K562 (cell line): ENCODE measurements at regions not wholly inside any gene's neighbourhood (a gene's known extent, or its start where the extent isn't known, plus 50 kb on each side); places are given as distances from the start of the nearest gene placed in this dataset.

Experiments used
- ATAC-seq: fragments of 200-7000 bp; cut with Tn5 transposase; 3 replicates; pipeline ENCODE4 v1.9.1; 2020; ENCODE audit warnings: moderate library complexity
- BruUV-seq: library from RNA; stranded (reverse); fragments of 400-500 nt; replicated peaks from 2 replicates; lab custom pipeline; 2021; lab: Mats Ljungman, UMichigan
- CTCF ChIA-PET: fragments of 300-600 bp; formaldehyde crosslinking; extraction: SDS; loops from one replicate; lab custom pipeline; 2021; ENCODE audit warnings: low intra/inter-chr PET ratio; lab: Yijun Ruan, JAX
- POLR2A ChIA-PET: fragments of 300-600, 350-650 bp; sonication (Branson Sonifier 250); formaldehyde crosslinking; extraction: SDS; loops from one replicate; lab custom pipeline; 2021; ENCODE audit warnings: antibody characterized with exemption, inconsistent platforms; lab: Yijun Ruan, JAX
- DNase-seq, 4 experiments: peaks; one replicate each; pipeline versions ENCODE4 v3.0.0 to v3.0.0-alpha.2; 2011 to 2018; ENCODE audit warnings: low spot score in 3 of 4, mixed read lengths in 3 of 4; ENCODE audit errors: extremely low read depth in 1 of 4
- FAIRE-seq: peaks from 2 replicates; lab custom pipeline; 2011; peaks lifted over from hg19 to GRCh38; lab: Jason Lieb, UNC
- H2AFZ ChIP-seq: 2 replicates; pipeline ENCODE4 v1.6.0; 2011; ENCODE audit warnings: low read depth, low read length, control low read depth, inconsistent platforms
- H3K27ac ChIP-seq: fragments of 200-600 bp; 3 replicates; pipeline ENCODE4 v1.8.0; 2011; ENCODE audit warnings: low read depth, mild to moderate bottlenecking, control low read depth, inconsistent platforms, low read length, moderate library complexity, mixed read lengths; ENCODE audit errors: extremely low read depth
- H3K27me3 ChIP-seq, 2 experiments: fragments of 300-600 bp in 1 of 2; 2 replicates in 1 of 2; 3 replicates in 1 of 2; pipeline versions ENCODE4 v1.6.0 to v1.8.0; 2011; ENCODE audit warnings: inconsistent platforms in 2 of 2, low read length in 2 of 2, mild to moderate bottlenecking in 1 of 2, mixed read lengths in 1 of 2, moderate library complexity in 1 of 2; ENCODE audit not compliant: control insufficient read depth in 2 of 2, insufficient read depth in 2 of 2
- H3K36me3 ChIP-seq: fragments of 300-600 bp; 3 replicates; pipeline ENCODE4 v1.8.0; 2011; ENCODE audit warnings: mild to moderate bottlenecking, low read length, inconsistent platforms; ENCODE audit not compliant: control insufficient read depth, insufficient read depth
- H3K4me1 ChIP-seq, 2 experiments: fragments of 200-600 bp in 1 of 2; replicated peaks in 1 of 2; 2 replicates in 1 of 2; 3 replicates in 1 of 2; pipeline versions ENCODE4 v1.5.1 to v1.8.0; 2011; ENCODE audit warnings: inconsistent platforms in 2 of 2, low read length in 2 of 2, mild to moderate bottlenecking in 1 of 2, mixed read lengths in 1 of 2, moderate library complexity in 1 of 2; ENCODE audit not compliant: control insufficient read depth in 2 of 2, insufficient read depth in 2 of 2
- H3K4me2 ChIP-seq: 2 replicates; pipeline ENCODE4 v1.6.1; 2011; ENCODE audit warnings: low read length, control low read depth, inconsistent platforms, mixed read lengths; ENCODE audit not compliant: insufficient read depth
- H3K4me3 ChIP-seq: fragments of 200-600 bp; sonication (generic), shearing (Covaris generic); 2 replicates; pipeline ENCODE4 v1.5.1; 2016; ENCODE audit warnings: control low read depth, inconsistent platforms
- H3K79me2 ChIP-seq: fragments of 200-600 bp; 3 replicates; pipeline ENCODE4 v1.8.0; 2011; ENCODE audit warnings: low read length, inconsistent platforms; ENCODE audit not compliant: control insufficient read depth, insufficient read depth
- H3K9ac ChIP-seq, 2 experiments: 2 replicates each; pipeline versions ENCODE4 v1.6.0 to v1.6.1; 2011; ENCODE audit warnings: low read depth in 2 of 2, low read length in 2 of 2, control low read depth in 1 of 2, inconsistent platforms in 1 of 2, mild to moderate bottlenecking in 1 of 2, mixed read lengths in 1 of 2; ENCODE audit not compliant: insufficient read depth in 1 of 2
- H3K9me1 ChIP-seq: one replicate; pipeline ENCODE4 v1.6.0; 2011; ENCODE audit warnings: inconsistent platforms, mild to moderate bottlenecking, low read length, moderate library complexity; ENCODE audit not compliant: control insufficient read depth, insufficient read depth
- H3K9me3 ChIP-seq: replicated peaks from 2 replicates; pipeline ENCODE4 v1.5.1; 2011; ENCODE audit warnings: low read depth, low read length, inconsistent platforms; ENCODE audit not compliant: control insufficient read depth, insufficient read depth
- H4K20me1 ChIP-seq: replicated peaks from 2 replicates; pipeline ENCODE4 v1.6.1; 2011; ENCODE audit warnings: low read length, inconsistent platforms, mixed read lengths; ENCODE audit not compliant: control insufficient read depth, insufficient read depth
- DNMT1 ChIP-seq: fragments of 450-650 bp; IDR thresholded peaks from 2 replicates; pipeline ENCODE4 v1.6.1; 2016; ENCODE audit warnings: antibody characterized with exemption, mild to moderate bottlenecking
- DPF2 ChIP-seq: fragments of 450-650 bp; IDR thresholded peaks from 2 replicates; pipeline ENCODE4 v1.6.1; 2016
- GMEB1 ChIP-seq: fragments of 250-450 bp; sonication (Bioruptor Pico); IDR thresholded peaks from 2 replicates; pipeline ENCODE4 v1.4.0; 2020; ENCODE audit warnings: mild to moderate bottlenecking
- GTF2A2 ChIP-seq: IDR thresholded peaks from 2 replicates; pipeline ENCODE4 v1.6.1; 2016; ENCODE audit warnings: mild to moderate bottlenecking, missing genetic modification characterization, missing compliant biosample characterization
- HNRNPL ChIP-seq: fragments of 200-400 bp; formaldehyde crosslinking; IDR thresholded peaks from 2 replicates; pipeline ENCODE4 v1.6.1; 2017; ENCODE audit warnings: low read depth, mild to moderate bottlenecking, low read length
- NCOA4 ChIP-seq: fragments of 450-650 bp; IDR thresholded peaks from 2 replicates; pipeline ENCODE4 v1.6.1; 2018; ENCODE audit warnings: mild to moderate bottlenecking; ENCODE audit not compliant: partially characterized antibody
- NR3C1 ChIP-seq: sonication (generic); formaldehyde crosslinking; IDR thresholded peaks from 2 replicates; pipeline ENCODE4 v1.8.1; 2022; ENCODE audit warnings: missing genetic modification reagents
- PML ChIP-seq: IDR thresholded peaks from 2 replicates; pipeline ENCODE4 v1.6.1; 2012; ENCODE audit warnings: low read length, inconsistent platforms
- POLR2B ChIP-seq: fragments of 450-650 bp; IDR thresholded peaks from 2 replicates; pipeline ENCODE4 v1.6.1; 2018; ENCODE audit warnings: low read depth; ENCODE audit not compliant: partially characterized antibody
- ZBTB5 ChIP-seq: fragments of 450-650 bp; IDR thresholded peaks from 2 replicates; pipeline ENCODE4 v1.6.1; 2017; ENCODE audit warnings: antibody characterized with exemption
- ZNF232 ChIP-seq: sonication (generic); formaldehyde crosslinking; IDR thresholded peaks from 2 replicates; pipeline ENCODE4 v1.8.0; 2022; ENCODE audit warnings: mild to moderate bottlenecking, missing genetic modification reagents
- ZNF668 ChIP-seq: fragments of 250-450 bp; sonication (Bioruptor Pico); IDR thresholded peaks from 2 replicates; pipeline ENCODE4 v1.8.0; 2022; ENCODE audit warnings: mild to moderate bottlenecking, inconsistent platforms
- WGBS: fragments of 100-300 bp; shearing (Covaris generic); methylation state at CpG from one replicate; pipeline ENCODE4 v1.1.6; 2016; ENCODE audit warnings: low coverage, mixed read lengths; ENCODE audit not compliant: insufficient coverage; ENCODE audit errors: missing lambda C conversion rate; 5-methylcytosine and 5-hydroxymethylcytosine counted together
- in situ Hi-C: fragments of 300-500 bp; cut with MboI; formaldehyde crosslinking; loops from 4 replicates; pipeline ENCODE4 v1.15.0; 2018; ENCODE audit warnings: inconsistent platforms, mixed read lengths
- intact Hi-C: fragments of 100-400 bp; cut with micrococcal nuclease; formaldehyde crosslinking; loops from 2 replicates; pipeline ENCODE4 v1.14.2; 2022

- intact Hi-C loops, result no loop called here
- in situ Hi-C loops, result no loop called here
- Histone ChIP-seq H3K27ac (no peak overlapping the region), H3K4me3 (no peak overlapping the region), H3K4me1 (no peaks in the 10 kb centered on the region), H3K36me3 (no peaks in the 10 kb centered on the region), H3K27me3 (no peaks in the 10 kb centered on the region; a peak in 1 of 5 replicates), H3K9ac (no peak overlapping the region), H3K4me2 (no peak overlapping the region), H2AFZ (no peak overlapping the region), H3K79me2 (no peaks in the 10 kb centered on the region), H3K9me1 (no peaks in the 10 kb centered on the region), H4K20me1 (no peaks in the 10 kb centered on the region), H3K9me3 (no peaks in the 10 kb centered on the region)
- FAIRE-seq (no peak), DNase-seq (no peak), ATAC-seq (no peak)
- WGBS, result 0% methylated on average over 6 of the region's 14 CpGs
- TF ChIP-seq DPF2, result no peak
- TF ChIP-seq PML, result no peak
- TF ChIP-seq ZNF232 (CRISPR knock-in tag), result no peak
- no peak for TF ChIP-seq ZBTB5
- TF ChIP-seq NR3C1 (CRISPR knock-in tag), result no peak
- no peak for TF ChIP-seq NCOA4
- TF ChIP-seq HNRNPL, result no peak
- TF ChIP-seq POLR2B, result no peak
- TF ChIP-seq DNMT1, result no peak
- no peak for TF ChIP-seq GMEB1 (CRISPR knock-in tag)
- TF ChIP-seq ZNF668 (CRISPR knock-in tag), result no peak
- no peak for TF ChIP-seq GTF2A2
- POLR2A ChIA-PET, result no interaction called here
- CTCF ChIA-PET, result no interaction called here
- BruUV-seq, result no TSS peak
Measured at GRCh38 chr22:48054596-48054995, 1292.1 kb downstream of the TBC1D22A start.
